AG09309 (cell line): ENCODE measurements at regions not wholly inside any gene's neighbourhood (a gene's known extent, or its start where the extent isn't known, plus 50 kb on each side); places are given as distances from the start of the nearest gene placed in this dataset.
A peak's percentile ranks its signal among the peaks of the same experiment; 100 is the strongest.

ENCODE experiments used
- DNase-seq: peaks from one replicate; pipeline ENCODE4 v3.0.0-alpha.2; 2010; ENCODE audit warnings: low read depth
- H3K4me3 ChIP-seq: 2 replicates; pipeline ENCODE4 v1.5.1; 2011; ENCODE audit warnings: mild to moderate bottlenecking, low read depth, low read length, moderate library complexity; ENCODE audit not compliant: control insufficient read depth
- TF ChIP-seq, protein P1 (sequence below): IDR thresholded peaks from 2 replicates; pipeline ENCODE4 v1.5.1; 2011; ENCODE audit warnings: mild to moderate bottlenecking, low read depth, low read length, inconsistent platforms; ENCODE audit not compliant: insufficient read depth, control insufficient read depth; ENCODE audit errors: missing control alignments

DNA sequence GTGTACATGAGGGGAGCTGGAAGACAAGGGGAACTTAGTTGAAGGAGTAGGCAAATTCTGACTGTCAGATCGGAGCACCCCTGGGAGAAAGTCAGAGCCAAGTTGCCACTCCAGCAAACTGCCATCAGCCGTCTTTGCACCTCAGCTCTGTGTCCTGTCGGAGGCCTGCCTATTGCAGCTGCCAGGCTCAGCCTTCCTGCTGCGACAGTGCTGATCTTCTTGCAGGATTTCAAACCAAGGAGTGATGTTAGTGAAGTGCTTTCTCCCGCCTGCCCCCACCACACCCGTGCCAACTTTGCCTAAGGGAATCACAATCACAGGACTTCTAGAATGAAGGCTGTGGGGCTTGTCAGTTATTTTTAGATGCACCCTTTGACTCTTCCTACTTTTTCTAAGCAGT lies 185.3 kb downstream of the KIT start:
- no peak for DNase-seq
- TF ChIP-seq, protein P1, sequence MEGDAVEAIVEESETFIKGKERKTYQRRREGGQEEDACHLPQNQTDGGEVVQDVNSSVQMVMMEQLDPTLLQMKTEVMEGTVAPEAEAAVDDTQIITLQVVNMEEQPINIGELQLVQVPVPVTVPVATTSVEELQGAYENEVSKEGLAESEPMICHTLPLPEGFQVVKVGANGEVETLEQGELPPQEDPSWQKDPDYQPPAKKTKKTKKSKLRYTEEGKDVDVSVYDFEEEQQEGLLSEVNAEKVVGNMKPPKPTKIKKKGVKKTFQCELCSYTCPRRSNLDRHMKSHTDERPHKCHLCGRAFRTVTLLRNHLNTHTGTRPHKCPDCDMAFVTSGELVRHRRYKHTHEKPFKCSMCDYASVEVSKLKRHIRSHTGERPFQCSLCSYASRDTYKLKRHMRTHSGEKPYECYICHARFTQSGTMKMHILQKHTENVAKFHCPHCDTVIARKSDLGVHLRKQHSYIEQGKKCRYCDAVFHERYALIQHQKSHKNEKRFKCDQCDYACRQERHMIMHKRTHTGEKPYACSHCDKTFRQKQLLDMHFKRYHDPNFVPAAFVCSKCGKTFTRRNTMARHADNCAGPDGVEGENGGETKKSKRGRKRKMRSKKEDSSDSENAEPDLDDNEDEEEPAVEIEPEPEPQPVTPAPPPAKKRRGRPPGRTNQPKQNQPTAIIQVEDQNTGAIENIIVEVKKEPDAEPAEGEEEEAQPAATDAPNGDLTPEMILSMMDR: no peak
- H3K4me3 ChIP-seq: no peak overlapping the region

DNA sequence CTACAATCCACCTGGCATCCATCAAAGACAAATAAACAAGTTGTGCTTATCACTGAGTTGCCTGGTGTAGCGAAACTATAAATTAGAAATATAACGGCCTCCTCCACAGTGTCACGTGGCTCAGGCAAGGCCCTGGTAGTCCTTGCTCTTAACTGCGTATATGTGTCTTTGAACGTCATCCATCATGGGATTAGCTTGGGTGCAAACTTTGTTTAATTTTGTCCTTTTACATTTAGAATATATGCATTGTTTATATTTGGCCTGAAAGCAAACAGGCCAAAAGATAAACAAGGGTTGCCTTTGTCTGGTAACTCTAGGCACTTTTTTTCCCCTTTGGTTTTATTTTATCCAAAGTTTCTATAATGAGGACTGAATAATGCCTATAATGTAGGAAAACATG lies 184.9 kb downstream of the KIT start:
- TF ChIP-seq, protein P1: no peak
- H3K4me3 ChIP-seq: no peak overlapping the region
- DNase-seq: no peak

DNA sequence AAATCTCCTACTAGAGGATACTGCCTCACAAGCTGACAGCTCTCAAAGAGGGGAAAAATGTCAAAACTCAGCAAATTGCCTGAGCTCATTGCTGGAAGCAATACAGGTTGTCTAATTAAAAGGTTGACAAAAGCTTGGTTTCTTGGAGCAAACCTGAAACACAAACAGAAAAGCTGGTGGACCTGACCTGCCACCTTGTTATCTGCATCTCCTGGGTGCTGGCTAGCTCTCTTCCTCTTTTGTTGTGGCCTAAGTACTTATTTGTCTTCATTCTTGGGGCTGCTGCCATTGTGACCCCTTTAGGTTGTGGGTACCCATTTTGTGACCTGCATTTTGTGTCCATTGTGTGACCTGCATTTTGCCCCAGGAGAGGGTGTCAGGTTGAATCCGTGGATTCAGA lies 184.5 kb downstream of the KIT start:
- no peak overlapping the region for H3K4me3 ChIP-seq
- TF ChIP-seq, protein P1: no peak
- DNase-seq: no peak

DNA sequence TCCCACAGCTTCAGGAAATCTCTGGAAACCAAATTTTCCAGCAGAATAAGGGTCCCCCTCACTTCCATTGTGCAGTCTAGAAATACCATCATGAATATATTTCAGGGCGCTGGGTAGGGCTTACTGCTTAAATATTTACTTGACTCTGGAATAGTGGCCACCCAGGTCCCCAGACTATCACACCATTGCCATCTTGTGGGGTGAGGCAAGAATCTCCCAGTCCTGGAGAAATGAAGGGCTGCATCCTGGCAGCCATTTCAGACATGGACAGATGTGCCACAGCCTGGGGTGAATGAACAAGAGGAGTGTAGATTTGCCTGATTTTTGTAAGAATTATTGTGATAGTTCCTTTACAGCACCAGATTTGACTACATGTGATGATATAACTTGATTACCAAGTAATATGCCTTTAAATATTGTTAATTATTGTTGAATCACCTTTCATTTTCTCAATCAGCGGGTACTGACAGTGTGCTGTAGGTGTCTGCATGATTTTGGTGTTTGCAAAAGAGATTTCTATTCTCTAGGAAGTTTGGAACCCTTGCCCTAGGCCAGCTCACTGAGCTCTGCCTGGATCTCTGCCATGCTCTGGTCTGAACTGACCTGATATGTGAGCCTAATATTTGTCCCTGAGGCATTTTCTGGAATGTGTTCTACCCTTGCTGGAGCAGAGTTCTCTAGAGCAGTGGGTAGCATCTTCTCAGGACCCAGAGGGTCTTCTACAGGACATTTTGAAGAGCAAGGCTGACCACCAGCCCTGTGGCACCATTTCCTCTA lies 183.4 kb downstream of the KIT start:
- DNase-seq: peak; percentile 8
- TF ChIP-seq, protein P1: peak; percentile 67
- H3K4me3 ChIP-seq: no peak overlapping the region

DNA sequence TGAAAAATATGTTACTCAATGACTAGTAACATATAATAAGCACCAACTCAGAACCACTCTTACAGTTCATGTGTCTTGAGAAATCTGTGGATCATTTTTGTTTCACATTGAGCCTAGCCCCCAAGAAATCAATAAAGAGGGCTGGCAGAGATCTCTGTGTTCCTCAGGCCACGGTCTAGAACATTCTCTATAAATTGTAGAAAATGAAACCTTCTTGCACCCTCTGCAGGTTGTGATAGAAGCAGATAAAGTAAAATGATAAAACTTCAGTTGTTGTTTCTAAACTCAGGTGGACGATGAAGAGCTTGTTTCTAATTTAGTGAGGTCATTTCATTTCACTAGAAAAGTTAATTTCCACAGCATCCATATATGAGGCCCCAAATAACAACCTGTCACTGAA lies 182.7 kb downstream of the KIT start:
- DNase-seq: no peak
- TF ChIP-seq, protein P1: peak; percentile 24
- no peak overlapping the region for H3K4me3 ChIP-seq

DNA sequence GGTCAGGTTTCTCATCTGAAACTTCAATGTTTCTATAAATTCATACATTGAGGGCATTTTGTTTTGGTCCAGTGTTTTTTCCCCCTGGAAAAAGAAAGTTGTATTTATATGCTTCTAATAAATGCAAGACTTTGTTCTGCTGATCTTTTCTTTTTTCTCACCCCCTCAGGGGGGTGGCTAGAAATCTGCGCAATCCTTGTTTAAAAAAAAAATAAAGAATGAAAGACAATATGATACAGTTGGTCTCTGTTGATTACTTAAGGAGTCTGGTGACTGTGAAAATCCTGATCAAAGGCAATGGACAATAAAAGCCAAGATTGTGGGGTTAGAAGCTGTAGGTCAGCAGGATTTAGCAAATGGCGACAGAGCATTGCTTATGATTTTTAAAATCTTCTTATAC lies 180.5 kb downstream of the KIT start:
- TF ChIP-seq, protein P1: no peak
- DNase-seq: no peak
- no peak overlapping the region for H3K4me3 ChIP-seq
